ENCODE measurements at regions not wholly inside any gene's neighbourhood (a gene's known extent, or its start where the extent isn't known, plus 50 kb on each side); places are given as distances from the start of the nearest gene placed in this dataset.

GRCh38 chr1:209485167-209485566 is 98.3 kb upstream of the CAMK1G start:
- TF ChIP-seq EP300 (IDR thresholded peaks at IDR 0.05): no peak
- TF ChIP-seq, protein P1, sequence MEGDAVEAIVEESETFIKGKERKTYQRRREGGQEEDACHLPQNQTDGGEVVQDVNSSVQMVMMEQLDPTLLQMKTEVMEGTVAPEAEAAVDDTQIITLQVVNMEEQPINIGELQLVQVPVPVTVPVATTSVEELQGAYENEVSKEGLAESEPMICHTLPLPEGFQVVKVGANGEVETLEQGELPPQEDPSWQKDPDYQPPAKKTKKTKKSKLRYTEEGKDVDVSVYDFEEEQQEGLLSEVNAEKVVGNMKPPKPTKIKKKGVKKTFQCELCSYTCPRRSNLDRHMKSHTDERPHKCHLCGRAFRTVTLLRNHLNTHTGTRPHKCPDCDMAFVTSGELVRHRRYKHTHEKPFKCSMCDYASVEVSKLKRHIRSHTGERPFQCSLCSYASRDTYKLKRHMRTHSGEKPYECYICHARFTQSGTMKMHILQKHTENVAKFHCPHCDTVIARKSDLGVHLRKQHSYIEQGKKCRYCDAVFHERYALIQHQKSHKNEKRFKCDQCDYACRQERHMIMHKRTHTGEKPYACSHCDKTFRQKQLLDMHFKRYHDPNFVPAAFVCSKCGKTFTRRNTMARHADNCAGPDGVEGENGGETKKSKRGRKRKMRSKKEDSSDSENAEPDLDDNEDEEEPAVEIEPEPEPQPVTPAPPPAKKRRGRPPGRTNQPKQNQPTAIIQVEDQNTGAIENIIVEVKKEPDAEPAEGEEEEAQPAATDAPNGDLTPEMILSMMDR (IDR thresholded peaks at IDR 0.05): no peak
- TF ChIP-seq POLR2A (IDR thresholded peaks at IDR 0.05; ENCODE audit: low read depth): no peak
